ENCODE measurements at regions not wholly inside any gene's neighbourhood (a gene's known extent, or its start where the extent isn't known, plus 50 kb on each side); places are given as distances from the start of the nearest gene placed in this dataset.

GRCh38 chr6:168154263-168154917, 75.4 kb upstream of the FRMD1 start:
- DNase-seq: no peak

GRCh38 chr6:168153553-168153952, 74.5 kb upstream of the FRMD1 start:
- DNase-seq: no peak

GRCh38 chr6:168152980-168153379, 74.0 kb upstream of the FRMD1 start:
- DNase-seq: no peak

GRCh38 chr6:168152306-168152963, 73.4 kb upstream of the FRMD1 start:
- peak; percentile 18 for DNase-seq

GRCh38 chr6:168150551-168151320, 71.7 kb upstream of the FRMD1 start:
- DNase-seq: no peak

- no peak for DNase-seq
Observed at GRCh38 chr6:168149015-168149414, 70.0 kb upstream of the FRMD1 start.

GRCh38 chr6:168148231-168148849, 69.3 kb upstream of the FRMD1 start:
- no peak for DNase-seq

- DNase-seq: no peak
Observed at GRCh38 chr6:168147205-168147738, 68.3 kb upstream of the FRMD1 start.

GRCh38 chr6:168145747-168146596, 67.0 kb upstream of the FRMD1 start:
- no peak for DNase-seq

GRCh38 chr6:168139121-168139520, 60.1 kb upstream of the FRMD1 start:
- no peak for DNase-seq

- DNase-seq: no peak
Observed at GRCh38 chr6:168138436-168138835, 59.4 kb upstream of the FRMD1 start.

GRCh38 chr6:168137024-168137423, 58.0 kb upstream of the FRMD1 start:
- no peak for DNase-seq

GRCh38 chr6:168136622-168137021, 57.6 kb upstream of the FRMD1 start:
- DNase-seq: no peak

- no peak for DNase-seq
Observed at GRCh38 chr6:168136001-168136400, 57.0 kb upstream of the FRMD1 start.

GRCh38 chr6:168134560-168135201, 55.7 kb upstream of the FRMD1 start:
- DNase-seq: no peak

GRCh38 chr6:168133687-168134559, 54.9 kb upstream of the FRMD1 start:
- no peak for DNase-seq

GRCh38 chr6:168133168-168133561, 54.2 kb upstream of the FRMD1 start:
- peak; percentile 62 for DNase-seq

GRCh38 chr6:168132531-168133167, 53.6 kb upstream of the FRMD1 start:
- peak; percentile 80 for DNase-seq

GRCh38 chr6:168131464-168132415, 52.7 kb upstream of the FRMD1 start:
- no peak for DNase-seq

Measured in EL (cell line).